HuH-7.5 (cell line): ENCODE measurements at regions not wholly inside any gene's neighbourhood (a gene's known extent, or its start where the extent isn't known, plus 50 kb on each side); places are given as distances from the start of the nearest gene placed in this dataset.
"Not testable (repeated sequence)": the region's sequence is repeated elsewhere in the genome, so short reads cannot be mapped to it uniquely, and the experiment has no call there.

ENCODE experiments used
- DNase-seq: peaks from one replicate; pipeline ENCODE4 v3.0.0; 2011; ENCODE audit warnings: low spot score

DNA sequence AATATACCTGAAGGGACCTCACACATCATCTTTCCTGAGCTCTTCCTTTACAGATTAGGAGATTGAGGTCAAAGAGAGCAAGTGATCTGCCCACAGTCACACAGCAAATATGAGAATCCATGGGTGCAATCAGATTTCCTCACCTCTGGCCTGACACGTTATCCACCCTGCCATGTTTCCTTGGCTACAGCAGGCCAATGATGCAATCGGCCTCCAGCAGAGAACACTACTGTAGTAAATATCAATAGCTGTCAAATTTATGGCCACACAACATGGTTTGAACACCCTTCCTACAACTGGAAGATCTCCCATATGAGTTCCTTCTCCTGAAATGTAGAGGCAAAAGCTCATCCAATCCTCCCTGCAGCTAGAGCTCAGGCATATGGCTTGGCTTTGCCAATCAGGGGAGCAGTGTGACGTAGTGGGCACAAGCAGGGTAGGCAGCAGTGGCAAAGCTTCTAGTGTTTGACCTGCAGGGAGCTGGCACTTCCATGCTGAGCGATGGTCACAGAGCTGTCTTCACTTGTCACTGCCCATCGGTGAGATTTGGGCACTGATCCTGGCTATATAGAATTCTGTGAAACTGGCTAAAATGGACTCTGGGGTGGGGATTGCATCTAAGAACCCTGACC lies 271.3 kb downstream of the TJP1 start:
- DNase-seq = no peak

- DNase-seq = no peak
These were observed 274.3 kb downstream of the TJP1 start for GRCh38 chr15:29548006-29548405.

GRCh38 chr15:29544513-29545128 lies 275.0 kb upstream of the NSMCE3 start:
- DNase-seq = no peak

GRCh38 chr15:29542994-29543393 lies 273.4 kb upstream of the NSMCE3 start:
- no peak for DNase-seq

DNA sequence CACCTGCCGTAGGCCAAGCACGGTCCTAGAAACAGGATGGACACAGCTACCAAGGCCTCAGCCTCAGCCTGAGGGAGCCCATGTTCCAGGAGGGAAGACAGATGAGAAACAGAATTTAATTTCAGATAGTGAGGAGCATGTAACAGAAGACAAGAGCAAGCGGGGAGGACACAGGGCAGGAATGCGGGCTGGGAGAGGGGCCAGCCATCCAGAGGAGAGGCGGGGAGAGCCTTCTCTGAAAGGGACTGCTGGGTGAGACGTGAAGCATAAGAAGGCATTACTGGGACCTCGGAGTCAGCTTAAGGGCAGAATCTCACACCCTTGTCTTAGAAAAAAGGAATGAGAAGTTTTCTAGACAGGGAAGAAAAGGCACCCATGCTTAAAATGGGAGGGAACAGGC lies 271.7 kb upstream of the NSMCE3 start:
- no peak for DNase-seq

DNA sequence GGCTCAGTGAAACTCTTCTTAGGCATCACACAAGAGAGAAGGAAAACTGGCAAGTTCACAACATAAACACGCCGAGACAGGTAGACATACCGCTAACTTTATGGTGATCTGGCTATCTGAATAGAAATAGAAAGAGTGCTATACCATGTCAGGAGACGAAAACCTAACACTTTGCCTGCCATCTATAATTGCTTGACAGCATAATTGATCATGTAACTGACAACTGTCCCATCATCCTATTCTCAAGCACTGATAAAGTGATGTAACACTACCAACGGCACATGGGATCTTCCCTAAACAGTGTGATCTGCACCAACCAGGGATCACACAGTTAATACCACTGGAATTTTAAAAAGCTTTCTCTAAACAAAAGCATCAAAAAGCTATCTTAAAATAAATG lies 270.9 kb upstream of the NSMCE3 start:
- no peak for DNase-seq

DNA sequence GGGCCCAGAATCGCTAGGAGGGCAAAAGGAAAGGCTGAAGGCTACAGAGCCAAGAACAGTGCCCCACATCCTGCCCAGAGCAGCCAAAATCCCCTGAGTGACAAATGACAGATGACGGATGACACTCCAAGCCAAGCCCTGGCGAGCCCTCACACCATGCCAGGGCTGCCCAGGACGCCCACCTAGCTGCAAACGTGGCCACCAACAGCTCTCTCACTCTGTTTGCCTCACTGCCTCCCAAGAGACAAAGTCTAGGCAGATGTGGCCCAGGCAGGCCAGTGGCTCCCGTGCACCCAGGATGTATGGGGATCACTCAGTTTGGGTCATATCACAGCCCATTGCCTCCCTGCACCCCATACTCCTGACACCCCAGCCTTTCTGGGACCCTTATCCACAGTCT lies 270.1 kb upstream of the NSMCE3 start:
- DNase-seq = no peak

GRCh38 chr15:29538044-29538443 lies 268.4 kb upstream of the NSMCE3 start:
- no peak for DNase-seq

- no peak for DNase-seq
These were observed 266.3 kb upstream of the NSMCE3 start for GRCh38 chr15:29535952-29536351.

GRCh38 chr15:29534378-29534777 lies 264.8 kb upstream of the NSMCE3 start:
- DNase-seq = no peak

- DNase-seq = no peak
These were observed 264.0 kb upstream of the NSMCE3 start for GRCh38 chr15:29533647-29534046.

DNA sequence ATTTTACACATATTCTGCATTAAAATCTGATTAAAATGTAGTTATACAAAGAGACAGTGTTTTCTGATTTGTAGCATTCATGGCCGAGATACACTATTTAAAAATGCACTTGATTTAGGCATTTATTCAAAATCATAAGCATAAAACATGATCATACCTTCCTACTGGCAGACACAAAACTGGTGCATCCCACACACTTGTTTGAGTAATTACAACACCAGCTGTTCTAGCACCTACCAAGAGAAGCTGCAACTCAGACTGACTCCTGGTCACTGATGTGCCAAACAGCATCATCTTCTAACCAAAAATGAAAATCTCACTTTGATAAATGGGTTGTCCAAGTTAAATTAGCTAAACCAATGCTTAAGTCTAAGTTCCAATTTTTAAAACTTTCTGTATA lies 262.7 kb upstream of the NSMCE3 start:
- DNase-seq = no peak

GRCh38 chr15:29530966-29531365 lies 261.3 kb upstream of the NSMCE3 start:
- no peak for DNase-seq

DNA sequence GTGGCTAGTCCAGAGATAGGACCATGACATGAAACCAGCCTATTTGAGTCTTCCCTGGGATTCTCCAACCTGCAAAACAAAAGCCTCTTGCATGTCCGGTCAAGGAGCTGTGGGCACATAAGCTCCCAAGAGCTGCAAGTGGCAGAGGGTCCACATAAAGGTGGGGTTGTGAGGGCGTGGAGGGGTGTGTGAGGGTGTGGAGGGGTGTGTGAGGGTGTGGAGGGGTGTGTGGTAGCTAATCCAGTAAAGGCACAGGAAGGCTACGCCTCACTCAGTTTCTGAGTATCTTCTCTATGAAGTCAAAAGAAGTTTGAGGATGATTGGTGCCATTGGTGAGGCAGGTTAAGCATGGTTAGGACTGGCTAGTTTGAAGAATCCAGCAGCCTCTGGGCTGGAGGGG lies 259.4 kb upstream of the NSMCE3 start:
- DNase-seq = no peak

- DNase-seq = no peak
These were observed 258.7 kb upstream of the NSMCE3 start for GRCh38 chr15:29528276-29528675.

- no peak for DNase-seq
These were observed 257.2 kb upstream of the NSMCE3 start for GRCh38 chr15:29526802-29527201.

GRCh38 chr15:29522373-29523276 lies 253.0 kb upstream of the NSMCE3 start:
- no peak for DNase-seq

GRCh38 chr15:29518442-29518841 lies 248.8 kb upstream of the NSMCE3 start:
- no peak for DNase-seq

DNA sequence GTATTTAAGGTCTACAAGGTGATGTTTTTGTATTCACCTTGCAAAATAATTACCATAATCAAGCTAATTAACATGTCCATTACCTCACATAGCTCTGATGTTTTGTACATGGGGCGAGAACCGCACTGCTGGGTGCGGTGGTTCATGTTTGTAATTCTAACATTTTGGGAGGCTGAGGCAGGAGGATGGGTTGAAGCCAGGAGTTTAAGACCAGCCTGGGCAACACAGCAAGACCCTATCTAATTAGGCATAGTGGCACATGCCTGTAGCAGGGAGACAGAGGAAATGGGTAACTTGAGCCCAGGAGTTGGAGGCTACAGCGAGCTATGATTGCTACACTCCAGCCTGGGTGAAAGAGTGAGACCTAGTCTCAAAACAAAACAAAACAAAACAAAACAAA lies 248.2 kb upstream of the NSMCE3 start:
- no peak for DNase-seq

- no peak for DNase-seq
These were observed 247.3 kb upstream of the NSMCE3 start for GRCh38 chr15:29516929-29517328.

- no peak for DNase-seq
These were observed 245.3 kb upstream of the NSMCE3 start for GRCh38 chr15:29514926-29515325.

GRCh38 chr15:29511663-29512062 lies 242.0 kb upstream of the NSMCE3 start:
- no peak for DNase-seq

GRCh38 chr15:29505535-29505934 lies 235.9 kb upstream of the NSMCE3 start:
- DNase-seq = not testable (repeated sequence)
